HepG2 (cell line): ENCODE measurements at regions not wholly inside any gene's neighbourhood (a gene's known extent, or its start where the extent isn't known, plus 50 kb on each side); places are given as distances from the start of the nearest gene placed in this dataset.

ENCODE experiments used
- ATAC-seq: fragments of 200-7000 bp; cut with Tn5 transposase; 3 replicates; pipeline ENCODE4 v1.9.1; 2020; ENCODE audit warnings: mild to moderate bottlenecking, moderate library complexity
- BruUV-seq: library from RNA; stranded (reverse); fragments of 400-500 nt; replicated peaks from 2 replicates; lab custom pipeline; 2021; lab: Mats Ljungman, UMichigan
- CTCF ChIA-PET: fragments of 300-600 bp; formaldehyde crosslinking; extraction: SDS; loops from one replicate; lab custom pipeline; 2021; ENCODE audit warnings: low total read pairs, inconsistent platforms, low intra/inter-chr PET ratio; lab: Yijun Ruan, JAX
- POLR2A ChIA-PET: fragments of 350-600 bp; sonication (Branson Sonifier 250); formaldehyde crosslinking; loops from one replicate; lab custom pipeline; 2020; ENCODE audit warnings: antibody characterized with exemption, inconsistent platforms; lab: Yijun Ruan, JAX
- DNase-seq: peaks from one replicate; pipeline ENCODE4 v3.0.0-alpha.2; 2015; ENCODE audit warnings: low spot score
- FAIRE-seq: peaks from 3 replicates; lab custom pipeline; 2011; peaks lifted over from hg19 to GRCh38; lab: Jason Lieb, UNC
- H2AFZ ChIP-seq: one replicate; pipeline ENCODE4 v1.6.1; 2011; ENCODE audit warnings: low read length, inconsistent platforms
- H3K27ac ChIP-seq: fragments of 300-600 bp; 3 replicates; pipeline ENCODE4 v1.8.0; 2011; ENCODE audit warnings: mixed run types, mild to moderate bottlenecking, mixed read lengths, low read length, inconsistent platforms; ENCODE audit not compliant: insufficient read depth; ENCODE audit errors: extremely low read length
- H3K27me3 ChIP-seq, 2 experiments: fragments of 200-600 bp in 1 of 2; 2 replicates in 1 of 2; 3 replicates in 1 of 2; pipeline versions ENCODE4 v1.6.0 to v1.8.0; 2011; ENCODE audit warnings: low read length in 2 of 2, mild to moderate bottlenecking in 2 of 2, moderate library complexity in 2 of 2, inconsistent platforms in 1 of 2; ENCODE audit not compliant: insufficient read depth in 2 of 2, control insufficient read depth in 1 of 2
- H3K36me3 ChIP-seq, 2 experiments: fragments of 200-600 bp in 1 of 2; replicated peaks in 1 of 2; 2 replicates in 1 of 2; 3 replicates in 1 of 2; pipeline versions ENCODE4 v1.5.1 to v1.8.0; 2011; ENCODE audit warnings: low read length in 2 of 2, inconsistent platforms in 1 of 2; ENCODE audit not compliant: insufficient read depth in 2 of 2, control insufficient read depth in 1 of 2
- H3K4me1 ChIP-seq: 2 replicates; pipeline ENCODE4 v1.5.1; 2012; ENCODE audit warnings: low read length, inconsistent platforms; ENCODE audit not compliant: insufficient read depth
- H3K4me2 ChIP-seq: 2 replicates; pipeline ENCODE4 v1.6.0; 2011; ENCODE audit warnings: low read depth, low read length, inconsistent platforms
- H3K4me3 ChIP-seq, 3 experiments: fragments of 200-600 bp in 1 of 3; sonication (generic), shearing (Covaris generic) in 1 of 3; replicated peaks in 1 of 3; 2 replicates each; pipeline ENCODE4 v1.5.1; 2011 to 2016; ENCODE audit warnings: low read length in 3 of 3, inconsistent platforms in 2 of 3, low read depth in 2 of 3, mild to moderate bottlenecking in 2 of 3, control low read depth in 1 of 3, mixed read lengths in 1 of 3; ENCODE audit not compliant: insufficient read depth in 1 of 3
- H3K79me2 ChIP-seq: one replicate; pipeline ENCODE4 v1.6.1; 2011; ENCODE audit warnings: low read length, inconsistent platforms; ENCODE audit not compliant: insufficient read depth
- H3K9ac ChIP-seq: 2 replicates; pipeline ENCODE4 v1.6.0; 2011; ENCODE audit warnings: mild to moderate bottlenecking, low read depth, low read length, inconsistent platforms; ENCODE audit not compliant: insufficient read depth
- H3K9me3 ChIP-seq: 2 replicates; pipeline ENCODE4 v1.5.1; 2012; ENCODE audit warnings: mild to moderate bottlenecking, low read length
- H4K20me1 ChIP-seq: 2 replicates; pipeline ENCODE4 v1.6.0; 2011; ENCODE audit warnings: inconsistent platforms, mild to moderate bottlenecking, low read length, moderate library complexity; ENCODE audit not compliant: insufficient read depth
- HNF4G ChIP-seq, 2 experiments: sonication (generic) in 1 of 2; formaldehyde crosslinking in 1 of 2; IDR thresholded peaks; 2 replicates each; pipeline versions ENCODE4 v1.4.0 to v1.6.1; 2011 to 2020; ENCODE audit warnings: borderline replicate concordance in 2 of 2, low read depth in 2 of 2, mild to moderate bottlenecking in 2 of 2, low read length in 1 of 2, missing genetic modification reagents in 1 of 2, moderate library complexity in 1 of 2
- KLF9 ChIP-seq: IDR thresholded peaks from 2 replicates; pipeline ENCODE4 v1.6.1; 2016; ENCODE audit warnings: low read depth
- PAXIP1 ChIP-seq: sonication (generic); formaldehyde crosslinking; conservative IDR thresholded peaks from 2 replicates; pipeline ENCODE4 v1.4.0; 2020; ENCODE audit warnings: mild to moderate bottlenecking, missing genetic modification reagents, moderate library complexity
- RAD21 ChIP-seq: fragments of 450-650 bp; formaldehyde crosslinking; IDR thresholded peaks from 2 replicates; pipeline ENCODE4 v1.5.0; 2020; ENCODE audit warnings: mild to moderate bottlenecking
- REL ChIP-seq: sonication (generic); formaldehyde crosslinking; conservative IDR thresholded peaks from 2 replicates; pipeline ENCODE4 v1.8.0; 2022; ENCODE audit warnings: mild to moderate bottlenecking, missing genetic modification reagents, moderate library complexity
- RELA ChIP-seq: sonication (generic); formaldehyde crosslinking; IDR thresholded peaks from 2 replicates; pipeline ENCODE4 v1.4.0; 2020; ENCODE audit warnings: missing genetic modification reagents
- SAP130 ChIP-seq: IDR thresholded peaks from 2 replicates; pipeline ENCODE4 v1.6.1; 2016; ENCODE audit warnings: low read depth
- TBX3 ChIP-seq: fragments of 450-650 bp; IDR thresholded peaks from 2 replicates; pipeline ENCODE4 v1.6.1; 2017; ENCODE audit warnings: antibody characterized with exemption, mild to moderate bottlenecking, inconsistent platforms, borderline replicate concordance
- ZFYVE20 ChIP-seq: sonication (generic); formaldehyde crosslinking; IDR thresholded peaks from 2 replicates; pipeline ENCODE4 v1.8.0; 2023; ENCODE audit warnings: low read depth, mild to moderate bottlenecking, moderate library complexity, missing genetic modification reagents, borderline replicate concordance
- ZMAT3 ChIP-seq: sonication (generic); formaldehyde crosslinking; conservative IDR thresholded peaks from 2 replicates; pipeline ENCODE4 v1.7.0; 2021; ENCODE audit warnings: missing genetic modification reagents
- ZNF431 ChIP-seq: sonication (generic); formaldehyde crosslinking; IDR thresholded peaks from 2 replicates; pipeline ENCODE4 v1.9.0; 2022; ENCODE audit warnings: missing genetic modification reagents, low read depth, mild to moderate bottlenecking, borderline replicate concordance
- ZNF678 ChIP-seq: sonication (generic); formaldehyde crosslinking; IDR thresholded peaks from 2 replicates; pipeline ENCODE4 v1.4.0; 2020; ENCODE audit warnings: mild to moderate bottlenecking, missing genetic modification reagents
- ZNF891 ChIP-seq: sonication (generic); formaldehyde crosslinking; IDR thresholded peaks from 2 replicates; pipeline ENCODE4 v1.5.0; 2020; ENCODE audit warnings: mild to moderate bottlenecking, missing genetic modification reagents
- WGBS: methylation state at CpG from one replicate; pipeline ENCODE4 v1.1.6; 2017; ENCODE audit warnings: low lambda C conversion rate; 5-methylcytosine and 5-hydroxymethylcytosine counted together
- in situ Hi-C: cut with HindIII; loops from 2 replicates; pipeline ENCODE4 v1.10.0; 2017; ENCODE audit warnings: low pct_unique_long_range_greater_than_20kb; ENCODE audit not compliant: extremely low pct_ligation_motif_present
- intact Hi-C: fragments of 100-400 bp; cut with micrococcal nuclease; formaldehyde crosslinking; loops from one replicate; pipeline ENCODE4 v1.10.0; 2022; ENCODE audit not compliant: unreplicated experiment

- FAIRE-seq = no peak
- Histone ChIP-seq H3K9me3 (no peaks in the 10 kb centered on the region), H3K36me3 (no peaks in the 10 kb centered on the region), H3K79me2 (no peaks in the 10 kb centered on the region), H3K9ac (no peak overlapping the region), H3K27me3 (no peaks in the 10 kb centered on the region), H3K4me3 (no peak overlapping the region), H3K27ac (no peak overlapping the region), H3K4me2 (no peak overlapping the region), H4K20me1 (no peaks in the 10 kb centered on the region), H3K4me1 (no peaks in the 10 kb centered on the region), H2AFZ (no peak overlapping the region)
- intact Hi-C loops (no loop called here), in situ Hi-C loops (no loop called here)
- 0% methylated on average over 2 of the region's 5 CpGs for WGBS
- ATAC-seq = no peak
- no peak for DNase-seq
- CTCF ChIA-PET = no interaction called here
- POLR2A ChIA-PET = no interaction called here
- no peak for TF ChIP-seq REL
- TF ChIP-seq RELA (CRISPR knock-in tag) = no peak
- no peak for TF ChIP-seq ZNF678 (CRISPR knock-in tag)
- TF ChIP-seq KLF9 = no peak
- no TSS peak for BruUV-seq
Observed at GRCh38 chrX:99384594-99385374, 1025.3 kb downstream of the PCDH19 start.

DNA sequence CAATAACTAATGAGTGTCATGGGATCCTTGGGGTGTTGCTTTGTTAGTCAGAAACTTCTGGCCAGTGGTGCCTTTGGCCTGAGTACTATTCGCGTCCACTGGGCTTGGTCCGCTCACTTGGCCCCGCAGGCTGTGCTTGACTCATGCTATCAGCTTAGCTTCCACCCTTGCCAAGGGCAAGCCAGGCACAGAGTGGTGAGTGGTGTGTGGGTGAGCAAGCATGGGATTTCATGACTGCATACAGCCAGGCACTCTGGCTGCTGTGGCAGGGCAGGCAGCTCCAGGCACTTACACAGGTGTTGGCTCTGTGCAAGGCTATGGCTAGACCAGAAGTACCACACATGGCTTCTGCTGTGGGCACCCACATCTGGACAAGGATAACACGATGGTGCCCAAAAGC, 1026.3 kb downstream of the PCDH19 start:
- no peak overlapping the region for H3K4me3 ChIP-seq
- intact Hi-C loops = no loop called here
- in situ Hi-C loops = no loop called here
- ChIA-PET CTCF (no interaction called here), POLR2A (no interaction called here)
- no peaks in the 10 kb centered on the region for H3K4me1 ChIP-seq
- no peaks in the 10 kb centered on the region for H3K36me3 ChIP-seq
- ATAC-seq = no peak
- H3K27ac ChIP-seq = no peak overlapping the region
- no peak for DNase-seq
- BruUV-seq = no TSS peak
- no peak for FAIRE-seq
- no peak overlapping the region for H3K9ac ChIP-seq
- no peaks in the 10 kb centered on the region for H4K20me1 ChIP-seq
- no peak overlapping the region for H3K4me2 ChIP-seq
- H3K9me3 ChIP-seq = no peaks in the 10 kb centered on the region
- H2AFZ ChIP-seq = no peak overlapping the region
- H3K27me3 ChIP-seq = no peaks in the 10 kb centered on the region
- WGBS = no CpG with 5 or more reads among the region's 5 CpGs
- no peaks in the 10 kb centered on the region for H3K79me2 ChIP-seq
- TF ChIP-seq ZNF431 (CRISPR knock-in tag) (no peak), ZFYVE20 (CRISPR knock-in tag) (no peak), RAD21 (CRISPR knock-in tag) (no peak), SAP130 (CRISPR knock-in tag) (no peak), ZNF891 (CRISPR knock-in tag) (no peak), HNF4G (IDR thresholded peaks at IDR 0.05; ENCODE audit: borderline replicate concordance, low read depth, low read length) (no peak), HNF4G (CRISPR knock-in tag; IDR thresholded peaks at IDR 0.05; ENCODE audit: borderline replicate concordance, low read depth) (no peak), ZMAT3 (no peak), TBX3 (no peak), PAXIP1 (CRISPR knock-in tag) (no peak)
